ENCODE measurements at regions not wholly inside any gene's neighbourhood (a gene's known extent, or its start where the extent isn't known, plus 50 kb on each side); places are given as distances from the start of the nearest gene placed in this dataset.

- no peaks in the 10 kb centered on the region for H3K36me3 ChIP-seq
- intact Hi-C loops (cut with DNase I; ENCODE audit: low total_unique reads) = no loop called here
- no peaks in the 10 kb centered on the region for H3K4me1 ChIP-seq
- no peaks in the 10 kb centered on the region for H3K27me3 ChIP-seq
- no peak overlapping the region for H3K27ac ChIP-seq
- no peak for DNase-seq (ENCODE audit: low spot score in 2 of 2)
- no peak overlapping the region for H3K4me3 ChIP-seq
- no peaks in the 10 kb centered on the region for H3K9me3 ChIP-seq
- TF ChIP-seq POLR2A (IDR thresholded peaks at IDR 0.05) (no peak), POLR2AphosphoS5 (IDR thresholded peaks at IDR 0.05) (no peak), CTCF (IDR thresholded peaks at IDR 0.05) (no peak)
Observed at GRCh38 chr6:79423216-79423615, 114.0 kb downstream of the LCA5 start.

GRCh38 chr6:79422666-79423065 lies 114.6 kb downstream of the LCA5 start:
- no peak for DNase-seq (ENCODE audit: low spot score in 2 of 2)
- intact Hi-C loops (cut with DNase I; ENCODE audit: low total_unique reads) = no loop called here
- no peaks in the 10 kb centered on the region for H3K36me3 ChIP-seq
- no peaks in the 10 kb centered on the region for H3K4me1 ChIP-seq
- no peaks in the 10 kb centered on the region for H3K9me3 ChIP-seq
- no peak overlapping the region for H3K4me3 ChIP-seq
- no peak for TF ChIP-seq CTCF (IDR thresholded peaks at IDR 0.05)
- no peak for TF ChIP-seq POLR2A (IDR thresholded peaks at IDR 0.05)
- TF ChIP-seq POLR2AphosphoS5 (IDR thresholded peaks at IDR 0.05) = no peak
- H3K27me3 ChIP-seq = no peaks in the 10 kb centered on the region
- H3K27ac ChIP-seq = no peak overlapping the region

- Histone ChIP-seq H3K4me1 (no peaks in the 10 kb centered on the region), H3K9me3 (no peaks in the 10 kb centered on the region), H3K27me3 (no peaks in the 10 kb centered on the region), H3K27ac (no peak overlapping the region), H3K36me3 (no peaks in the 10 kb centered on the region), H3K4me3 (no peak overlapping the region)
- intact Hi-C loops (cut with DNase I; ENCODE audit: low total_unique reads) = no loop called here
- no peak for TF ChIP-seq POLR2AphosphoS5 (IDR thresholded peaks at IDR 0.05)
- no peak for TF ChIP-seq POLR2A (IDR thresholded peaks at IDR 0.05)
- no peak for TF ChIP-seq CTCF (IDR thresholded peaks at IDR 0.05)
- DNase-seq (ENCODE audit: low spot score in 2 of 2) = no peak
Observed at GRCh38 chr6:79421707-79422484, 115.3 kb downstream of the LCA5 start.

- Histone ChIP-seq H3K27ac (no peak overlapping the region), H3K36me3 (no peaks in the 10 kb centered on the region), H3K9me3 (no peaks in the 10 kb centered on the region), H3K27me3 (no peaks in the 10 kb centered on the region), H3K4me3 (no peak overlapping the region), H3K4me1 (no peaks in the 10 kb centered on the region)
- intact Hi-C loops (cut with DNase I; ENCODE audit: low total_unique reads) = no loop called here
- DNase-seq (ENCODE audit: low spot score in 2 of 2) = no peak
- TF ChIP-seq CTCF (IDR thresholded peaks at IDR 0.05) = no peak
- TF ChIP-seq POLR2A (IDR thresholded peaks at IDR 0.05) = no peak
- no peak for TF ChIP-seq POLR2AphosphoS5 (IDR thresholded peaks at IDR 0.05)
Observed at GRCh38 chr6:79421001-79421411, 116.2 kb downstream of the LCA5 start.

- intact Hi-C loops (cut with DNase I; ENCODE audit: low total_unique reads) = no loop called here
- DNase-seq (ENCODE audit: low spot score in 2 of 2) = no peak
Observed at GRCh38 chr6:79420054-79420453, 117.2 kb downstream of the LCA5 start.

More at GRCh38 chr6:79420054-79420453, 117.2 kb downstream of the LCA5 start:
- Histone ChIP-seq H3K27ac (no peak overlapping the region), H3K9me3 (no peaks in the 10 kb centered on the region), H3K27me3 (no peaks in the 10 kb centered on the region), H3K36me3 (no peaks in the 10 kb centered on the region), H3K4me3 (no peak overlapping the region), H3K4me1 (no peaks in the 10 kb centered on the region)
- TF ChIP-seq POLR2A (IDR thresholded peaks at IDR 0.05) (no peak), CTCF (IDR thresholded peaks at IDR 0.05) (no peak), POLR2AphosphoS5 (IDR thresholded peaks at IDR 0.05) (no peak)

All from breast epithelium (tissue), 4 donors.